SK-N-SH (cell line): ENCODE measurements at regions not wholly inside any gene's neighbourhood (a gene's known extent, or its start where the extent isn't known, plus 50 kb on each side); places are given as distances from the start of the nearest gene placed in this dataset.

Source experiments
- CTCF ChIA-PET: fragments of 300-600, 350-600 bp; formaldehyde crosslinking; extraction: SDS; loops from one replicate; lab custom pipeline; 2021; lab: Yijun Ruan, JAX
- POLR2A ChIA-PET: fragments of 350-600 bp; sonication (Branson Sonifier 250); formaldehyde crosslinking; extraction: SDS; loops from one replicate; lab custom pipeline; 2020; ENCODE audit warnings: antibody characterized with exemption, inconsistent platforms; lab: Yijun Ruan, JAX
- DNase-seq: peaks from one replicate; pipeline ENCODE4 v3.0.0; 2012
- H2AFZ ChIP-seq: fragments of 200-600 bp; sonication (generic); 2 replicates; pipeline ENCODE4 v1.8.1; 2016; ENCODE audit warnings: antibody characterized with exemption, mild to moderate bottlenecking, low read depth
- H3F3A ChIP-seq: fragments of 200-600 bp; sonication (generic); replicated peaks from 2 replicates; pipeline ENCODE3; 2016; ENCODE audit warnings: antibody characterized with exemption, mild to moderate bottlenecking; ENCODE audit not compliant: insufficient read depth
- H3K27ac ChIP-seq, 2 experiments: fragments of 200-500 bp in 1 of 2; fragments of 200-600 bp in 1 of 2; sonication (Bioruptor generic) in 1 of 2; sonication (generic), shearing (Covaris generic) in 1 of 2; 2 replicates each; pipeline versions ENCODE4 v1.5.1 to v1.6.1; 2014 to 2016; ENCODE audit warnings: low read depth in 2 of 2, inconsistent platforms in 1 of 2, low read length in 1 of 2, mild to moderate bottlenecking in 1 of 2, mixed read lengths in 1 of 2
- H3K27me3 ChIP-seq: fragments of 200-600 bp; sonication (generic), shearing (Covaris generic); 2 replicates; pipeline ENCODE4 v1.6.1; 2016; ENCODE audit warnings: mixed run types; ENCODE audit not compliant: insufficient read depth
- H3K36me3 ChIP-seq, 2 experiments: fragments of 200-500 bp in 1 of 2; fragments of 200-600 bp in 1 of 2; sonication (Bioruptor generic) in 1 of 2; sonication (generic) in 1 of 2; replicated peaks in 1 of 2; 2 replicates each; pipeline versions ENCODE3 to v1.5.1; 2014 to 2016; ENCODE audit warnings: low read length in 1 of 2, mild to moderate bottlenecking in 1 of 2; ENCODE audit not compliant: insufficient read depth in 2 of 2, control insufficient read depth in 1 of 2
- H3K4me1 ChIP-seq, 2 experiments: fragments of 200-500 bp in 1 of 2; fragments of 200-600 bp in 1 of 2; sonication (Bioruptor generic) in 1 of 2; sonication (generic), shearing (Covaris generic) in 1 of 2; 2 replicates each; pipeline versions ENCODE4 v1.5.1 to v1.6.1; 2014 to 2016; ENCODE audit warnings: low read depth in 1 of 2, low read length in 1 of 2, mixed run types in 1 of 2; ENCODE audit not compliant: insufficient read depth in 2 of 2, control insufficient read depth in 1 of 2
- H3K4me2 ChIP-seq: fragments of 200-600 bp; sonication (generic), shearing (Covaris generic); 2 replicates; pipeline ENCODE4 v1.6.1; 2017; ENCODE audit warnings: mixed run types
- H3K4me3 ChIP-seq, 2 experiments: fragments of 200-500 bp in 1 of 2; fragments of 200-600 bp in 1 of 2; sonication (Bioruptor generic) in 1 of 2; sonication (generic), shearing (Covaris generic) in 1 of 2; 2 replicates each; pipeline versions ENCODE4 v1.5.1 to v1.8.1; 2014 to 2016; ENCODE audit warnings: low read depth in 2 of 2, inconsistent platforms in 1 of 2, low read length in 1 of 2, mild to moderate bottlenecking in 1 of 2, mixed read lengths in 1 of 2, moderate library complexity in 1 of 2
- H3K79me2 ChIP-seq: fragments of 200-600 bp; sonication (generic); 2 replicates; pipeline ENCODE4 v1.8.1; 2017; ENCODE audit warnings: mild to moderate bottlenecking; ENCODE audit not compliant: insufficient read depth
- H3K9ac ChIP-seq: fragments of 200-600 bp; sonication (generic); 2 replicates; pipeline ENCODE4 v1.6.1; 2017; ENCODE audit warnings: mixed run types
- H3K9me2 ChIP-seq: fragments of 200-600 bp; sonication (generic); 2 replicates; pipeline ENCODE4 v1.6.1; 2017; ENCODE audit warnings: mixed run types
- H3K9me3 ChIP-seq: fragments of 200-600 bp; sonication (generic); 2 replicates; pipeline ENCODE4 v1.6.1; 2017; ENCODE audit warnings: mixed run types, mild to moderate bottlenecking, moderate library complexity
- H4K20me1 ChIP-seq: fragments of 200-600 bp; sonication (generic); 2 replicates; pipeline ENCODE4 v1.6.1; 2017; ENCODE audit warnings: mild to moderate bottlenecking, mixed run types; ENCODE audit not compliant: insufficient read depth
- CHD2 ChIP-seq: fragments of 150-350 bp; IDR thresholded peaks from 2 replicates; pipeline ENCODE4 v1.6.1; 2018; ENCODE audit warnings: low read length; ENCODE audit not compliant: partially characterized antibody
- ELF1 ChIP-seq: IDR thresholded peaks from 2 replicates; pipeline ENCODE4 v1.4.0; 2012
- EZH2phosphoT487 ChIP-seq: fragments of 200-600 bp; sonication (generic); IDR thresholded peaks from 2 replicates; pipeline ENCODE4 v1.6.1; 2017; ENCODE audit warnings: low read depth, mixed run types, mild to moderate bottlenecking, antibody characterized with exemption, moderate library complexity, borderline replicate concordance
- JUND ChIP-seq: IDR thresholded peaks from 2 replicates; pipeline ENCODE4 v1.4.0; 2012
- MAX ChIP-seq: IDR thresholded peaks from 2 replicates; pipeline ENCODE4 v1.4.0; 2012; ENCODE audit warnings: low read depth
- MEF2A ChIP-seq: IDR thresholded peaks from 2 replicates; pipeline ENCODE4 v1.4.0; 2012; ENCODE audit warnings: low read depth, borderline replicate concordance
- MXI1 ChIP-seq: IDR thresholded peaks from 2 replicates; pipeline ENCODE4 v1.6.1; 2012; ENCODE audit warnings: mild to moderate bottlenecking, low read depth, low read length, improper control_type of control experiment
- NFIC ChIP-seq: IDR thresholded peaks from 2 replicates; pipeline ENCODE4 v1.4.0; 2012; ENCODE audit warnings: borderline replicate concordance
- NRF1 ChIP-seq: IDR thresholded peaks from 2 replicates; pipeline ENCODE4 v1.6.1; 2012; ENCODE audit warnings: low read depth, mild to moderate bottlenecking, low read length
- PBX3 ChIP-seq: IDR thresholded peaks from 2 replicates; pipeline ENCODE4; 2012
- RAD21 ChIP-seq: IDR thresholded peaks from 2 replicates; pipeline ENCODE4 v1.6.1; 2012; ENCODE audit warnings: mild to moderate bottlenecking, low read length
- RCOR1 ChIP-seq: fragments of 150-350 bp; IDR thresholded peaks from 2 replicates; pipeline ENCODE4 v1.6.1; 2017; ENCODE audit warnings: antibody characterized with exemption, low read length
- REST ChIP-seq: IDR thresholded peaks from 2 replicates; pipeline ENCODE4 v1.6.1; 2012; ENCODE audit warnings: mild to moderate bottlenecking, low read depth, low read length, moderate library complexity
- SIN3A ChIP-seq: IDR thresholded peaks from 2 replicates; pipeline ENCODE4 v1.6.1; 2012; ENCODE audit warnings: low read depth, mild to moderate bottlenecking, low read length, moderate library complexity, borderline replicate concordance
- TCF12 ChIP-seq: IDR thresholded peaks from 2 replicates; pipeline ENCODE4 v1.4.0; 2012
- TEAD4 ChIP-seq: IDR thresholded peaks from 2 replicates; pipeline ENCODE4 v1.4.0; 2012; ENCODE audit warnings: mild to moderate bottlenecking, borderline replicate concordance; ENCODE audit not compliant: insufficient read depth
- YY1 ChIP-seq: IDR thresholded peaks from 2 replicates; pipeline ENCODE4 v1.4.0; 2012; ENCODE audit warnings: low read depth, mild to moderate bottlenecking
- ZBTB33 ChIP-seq: IDR thresholded peaks from 2 replicates; pipeline ENCODE4 v1.4.0; 2012; ENCODE audit warnings: low read depth, borderline replicate concordance
- WGBS: methylation state at CpG from one replicate; pipeline ENCODE4 v1.1.6; 2017; ENCODE audit warnings: low lambda C conversion rate; 5-methylcytosine and 5-hydroxymethylcytosine counted together
- TF ChIP-seq, protein P1 (sequence below): IDR thresholded peaks from 2 replicates; pipeline ENCODE4 v1.4.0; 2012; ENCODE audit warnings: low read depth, borderline replicate concordance
- TF ChIP-seq, protein P2 (sequence below): fragments of 200-600 bp; sonication (generic); IDR thresholded peaks from 2 replicates; pipeline ENCODE4 v1.6.1; 2017; ENCODE audit warnings: antibody characterized with exemption, mild to moderate bottlenecking, moderate library complexity

GRCh38 chr11:129739339-129739738, 76.3 kb upstream of the TMEM45B start:
- Histone ChIP-seq H3K4me2 (no peak overlapping the region), H3K9me2 (no peaks in the 10 kb centered on the region), H2AFZ (no peak overlapping the region), H3K9ac (no peak overlapping the region), H3K4me3 (no peak overlapping the region), H4K20me1 (no peaks in the 10 kb centered on the region), H3K27me3 (peaks cover 7% of the 10 kb centered on the region; the same call in 1 of the 2 replicates), H3K36me3 (no peaks in the 10 kb centered on the region), H3K4me1 (peaks cover 0 to 3% of the 10 kb centered on the region in 2 experiments; a peak in 1 of 4 replicates), H3K27ac (no peak overlapping the region), H3F3A (no peaks in the 10 kb centered on the region), H3K79me2 (no peaks in the 10 kb centered on the region), H3K9me3 (no peaks in the 10 kb centered on the region)
- no peak for TF ChIP-seq JUND
- TF ChIP-seq TCF12 = no peak
- no peak for TF ChIP-seq RCOR1
- TF ChIP-seq MAX = no peak
- no peak for TF ChIP-seq REST
- no peak for TF ChIP-seq CHD2
- no peak for TF ChIP-seq NRF1
- TF ChIP-seq MXI1 = no peak
- no peak for TF ChIP-seq RAD21
- no peak for TF ChIP-seq PBX3
- TF ChIP-seq EZH2phosphoT487 = no peak
- no peak for TF ChIP-seq TEAD4
- TF ChIP-seq, protein P1, sequence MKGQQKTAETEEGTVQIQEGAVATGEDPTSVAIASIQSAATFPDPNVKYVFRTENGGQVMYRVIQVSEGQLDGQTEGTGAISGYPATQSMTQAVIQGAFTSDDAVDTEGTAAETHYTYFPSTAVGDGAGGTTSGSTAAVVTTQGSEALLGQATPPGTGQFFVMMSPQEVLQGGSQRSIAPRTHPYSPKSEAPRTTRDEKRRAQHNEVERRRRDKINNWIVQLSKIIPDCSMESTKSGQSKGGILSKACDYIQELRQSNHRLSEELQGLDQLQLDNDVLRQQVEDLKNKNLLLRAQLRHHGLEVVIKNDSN = no peak
- TF ChIP-seq, protein P2, sequence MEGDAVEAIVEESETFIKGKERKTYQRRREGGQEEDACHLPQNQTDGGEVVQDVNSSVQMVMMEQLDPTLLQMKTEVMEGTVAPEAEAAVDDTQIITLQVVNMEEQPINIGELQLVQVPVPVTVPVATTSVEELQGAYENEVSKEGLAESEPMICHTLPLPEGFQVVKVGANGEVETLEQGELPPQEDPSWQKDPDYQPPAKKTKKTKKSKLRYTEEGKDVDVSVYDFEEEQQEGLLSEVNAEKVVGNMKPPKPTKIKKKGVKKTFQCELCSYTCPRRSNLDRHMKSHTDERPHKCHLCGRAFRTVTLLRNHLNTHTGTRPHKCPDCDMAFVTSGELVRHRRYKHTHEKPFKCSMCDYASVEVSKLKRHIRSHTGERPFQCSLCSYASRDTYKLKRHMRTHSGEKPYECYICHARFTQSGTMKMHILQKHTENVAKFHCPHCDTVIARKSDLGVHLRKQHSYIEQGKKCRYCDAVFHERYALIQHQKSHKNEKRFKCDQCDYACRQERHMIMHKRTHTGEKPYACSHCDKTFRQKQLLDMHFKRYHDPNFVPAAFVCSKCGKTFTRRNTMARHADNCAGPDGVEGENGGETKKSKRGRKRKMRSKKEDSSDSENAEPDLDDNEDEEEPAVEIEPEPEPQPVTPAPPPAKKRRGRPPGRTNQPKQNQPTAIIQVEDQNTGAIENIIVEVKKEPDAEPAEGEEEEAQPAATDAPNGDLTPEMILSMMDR = no peak
- no peak for TF ChIP-seq SIN3A
- TF ChIP-seq ELF1 = no peak
- TF ChIP-seq MEF2A = no peak
- no peak for TF ChIP-seq NFIC
- no peak for TF ChIP-seq ZBTB33
- no peak for TF ChIP-seq YY1
- WGBS = 63% methylated on average over 4 of the region's 4 CpGs
- POLR2A ChIA-PET = no interaction called here
- CTCF ChIA-PET = no interaction called here
- no peak for DNase-seq
